Progenitor cell of endocrine pancreas (in vitro differentiated cells): ENCODE measurements at regions not wholly inside any gene's neighbourhood (a gene's known extent, or its start where the extent isn't known, plus 50 kb on each side); places are given as distances from the start of the nearest gene placed in this dataset.

Source experiments
- DNase-seq: peaks from one replicate; pipeline ENCODE4 v3.0.0; 2021; ENCODE audit warnings: low spot score; ENCODE audit not compliant: unreplicated experiment
- H3K27ac Mint-ChIP-seq: 2 replicates; pipeline ENCODE4 v1.8.0; 2021; ENCODE audit warnings: mild to moderate bottlenecking, moderate library complexity, mixed read lengths
- H3K27me3 Mint-ChIP-seq: 2 replicates; pipeline ENCODE4 v1.8.0; 2021; ENCODE audit warnings: mixed read lengths
- H3K36me3 Mint-ChIP-seq: 2 replicates; pipeline ENCODE4 v1.8.0; 2022; ENCODE audit warnings: mixed read lengths; ENCODE audit not compliant: insufficient read depth
- H3K4me1 Mint-ChIP-seq: 2 replicates; pipeline ENCODE4 v1.8.0; 2021; ENCODE audit warnings: low read depth, mixed read lengths
- H3K4me3 Mint-ChIP-seq: 2 replicates; pipeline ENCODE4 v1.8.0; 2021; ENCODE audit warnings: low read depth, mild to moderate bottlenecking, moderate library complexity, mixed read lengths
- H3K9me3 Mint-ChIP-seq: 2 replicates; pipeline ENCODE4 v1.8.0; 2021; ENCODE audit warnings: low read depth, mixed read lengths
- CTCF ChIP-seq: fragments of 200-600 bp; sonication (generic); IDR thresholded peaks from one replicate; pipeline ENCODE4 v1.5.0; 2021; ENCODE audit warnings: antibody characterized with exemption, mild to moderate bottlenecking; ENCODE audit not compliant: unreplicated experiment

- no peaks in the 10 kb centered on the region for H3K36me3 Mint-ChIP-seq
Observed at GRCh38 chr2:67834482-67834881, 228.3 kb downstream of the C1D start.

GRCh38 chr2:67835266-67835665 lies 227.5 kb downstream of the C1D start:
- Mint-ChIP-seq H3K4me1 (peaks cover 13% of the 10 kb centered on the region), H3K36me3 (no peaks in the 10 kb centered on the region), H3K27me3 (no peaks in the 10 kb centered on the region), H3K4me3 (no peak overlapping the region), H3K9me3 (peaks cover 4% of the 10 kb centered on the region), H3K27ac (no peak overlapping the region)
- DNase-seq = no peak
- no peak for TF ChIP-seq CTCF

More at GRCh38 chr2:67834482-67834881, 228.3 kb downstream of the C1D start:
- Mint-ChIP-seq H3K4me1 (peaks cover 9% of the 10 kb centered on the region), H3K27me3 (no peaks in the 10 kb centered on the region), H3K9me3 (peaks cover 4% of the 10 kb centered on the region), H3K27ac (no peak overlapping the region), H3K4me3 (no peak overlapping the region)
- no peak for DNase-seq
- no peak for TF ChIP-seq CTCF

- Mint-ChIP-seq H3K27ac (no peak overlapping the region), H3K27me3 (no peaks in the 10 kb centered on the region), H3K4me3 (no peak overlapping the region), H3K4me1 (peaks cover 17% of the 10 kb centered on the region), H3K36me3 (no peaks in the 10 kb centered on the region), H3K9me3 (no peaks in the 10 kb centered on the region)
- DNase-seq = no peak
- TF ChIP-seq CTCF = no peak
Observed at GRCh38 chr2:67836866-67837265, 225.9 kb downstream of the C1D start.

GRCh38 chr2:67838205-67838604 lies 224.6 kb downstream of the C1D start:
- H3K27me3 Mint-ChIP-seq = no peaks in the 10 kb centered on the region
- H3K27ac Mint-ChIP-seq = no peak overlapping the region
- no peaks in the 10 kb centered on the region for H3K9me3 Mint-ChIP-seq
- TF ChIP-seq CTCF = no peak
- DNase-seq = no peak
- peaks cover 25% of the 10 kb centered on the region for H3K4me1 Mint-ChIP-seq
- no peaks in the 10 kb centered on the region for H3K36me3 Mint-ChIP-seq
- H3K4me3 Mint-ChIP-seq = no peak overlapping the region

- DNase-seq = no peak
- no peak for TF ChIP-seq CTCF
Observed at GRCh38 chr2:67839242-67839641, 223.6 kb downstream of the C1D start.

More at GRCh38 chr2:67839242-67839641, 223.6 kb downstream of the C1D start:
- H3K27me3 Mint-ChIP-seq = no peaks in the 10 kb centered on the region
- no peak overlapping the region for H3K27ac Mint-ChIP-seq
- no peaks in the 10 kb centered on the region for H3K36me3 Mint-ChIP-seq
- H3K4me3 Mint-ChIP-seq = no peak overlapping the region
- no peaks in the 10 kb centered on the region for H3K9me3 Mint-ChIP-seq
- H3K4me1 Mint-ChIP-seq = peaks cover 23% of the 10 kb centered on the region
